Loucy (cell line): ENCODE measurements at regions not wholly inside any gene's neighbourhood (a gene's known extent, or its start where the extent isn't known, plus 50 kb on each side); places are given as distances from the start of the nearest gene placed in this dataset.
A peak's percentile ranks its signal among the peaks of the same experiment; 100 is the strongest.

ENCODE experiments used
- H2AFZ ChIP-seq: fragments of 200-600 bp; sonication (generic); 2 replicates; pipeline ENCODE4 v1.6.0; 2016; ENCODE audit warnings: antibody characterized with exemption, mild to moderate bottlenecking, low read length, moderate library complexity
- H3F3A ChIP-seq: fragments of 200-600 bp; 2 replicates; pipeline ENCODE4 v1.6.0; 2016; ENCODE audit warnings: antibody characterized with exemption, low read depth, mild to moderate bottlenecking
- H3K27me3 ChIP-seq: fragments of 200-600 bp; sonication (generic); 2 replicates; pipeline ENCODE4 v1.6.1; 2014; ENCODE audit warnings: low read length, mild to moderate bottlenecking; ENCODE audit not compliant: insufficient read depth, poor library complexity, severe bottlenecking
- H3K36me3 ChIP-seq: fragments of 200-600 bp; sonication (generic); 2 replicates; pipeline ENCODE4 v1.6.1; 2016; ENCODE audit warnings: low read length; ENCODE audit not compliant: insufficient read depth
- H3K4me1 ChIP-seq: fragments of 200-600 bp; sonication (generic); 2 replicates; pipeline ENCODE4 v1.5.1; 2014; ENCODE audit warnings: low read length, mild to moderate bottlenecking; ENCODE audit not compliant: insufficient read depth, poor library complexity, severe bottlenecking
- H3K4me2 ChIP-seq: fragments of 200-600 bp; sonication (generic); 2 replicates; pipeline ENCODE4 v1.6.0; 2014; ENCODE audit warnings: antibody characterized with exemption, low read length, low read depth, mild to moderate bottlenecking; ENCODE audit not compliant: poor library complexity, severe bottlenecking
- H3K4me3 ChIP-seq: fragments of 200-600 bp; sonication (generic); 2 replicates; pipeline ENCODE4 v1.5.1; 2014; ENCODE audit warnings: low read length, mild to moderate bottlenecking, mixed read lengths; ENCODE audit not compliant: poor library complexity, severe bottlenecking
- H3K79me2 ChIP-seq: fragments of 200-600 bp; sonication (generic); 2 replicates; pipeline ENCODE4 v1.6.1; 2014; ENCODE audit warnings: low read length; ENCODE audit not compliant: insufficient read depth
- H3K9ac ChIP-seq: fragments of 200-600 bp; sonication (generic); 2 replicates; pipeline ENCODE4 v1.6.0; 2014; ENCODE audit warnings: mild to moderate bottlenecking, low read depth, low read length, moderate library complexity; ENCODE audit not compliant: poor library complexity, severe bottlenecking
- H3K9me2 ChIP-seq: fragments of 200-600 bp; sonication (generic); replicated peaks from 2 replicates; pipeline ENCODE4 v1.6.1; 2016; ENCODE audit warnings: low read depth, low read length, mixed read lengths
- H3K9me3 ChIP-seq: fragments of 200-600 bp; sonication (generic); 2 replicates; pipeline ENCODE4 v1.6.1; 2014; ENCODE audit warnings: mild to moderate bottlenecking, antibody characterized with exemption, low read length, low read depth; ENCODE audit not compliant: insufficient read depth
- H4K20me1 ChIP-seq: fragments of 200-600 bp; sonication (generic); 2 replicates; pipeline ENCODE4 v1.6.0; 2014; ENCODE audit warnings: antibody characterized with exemption, low read length, mild to moderate bottlenecking; ENCODE audit not compliant: insufficient read depth, poor library complexity, severe bottlenecking
- CTCF ChIP-seq: fragments of 200-600 bp; sonication (generic); conservative IDR thresholded peaks from 2 replicates; pipeline ENCODE4 v1.5.1; 2014; ENCODE audit warnings: mild to moderate bottlenecking, antibody characterized with exemption, low read length
- EZH2phosphoT487 ChIP-seq: fragments of 200-600 bp; IDR thresholded peaks from 2 replicates; pipeline ENCODE4 v1.6.1; 2018; ENCODE audit warnings: antibody characterized with exemption, mild to moderate bottlenecking, moderate library complexity, borderline replicate concordance

- Histone ChIP-seq H3K4me3 (no peak overlapping the region), H3K9me2 (no peaks in the 10 kb centered on the region; the same call in 1 of the 2 replicates), H3F3A (no peaks in the 10 kb centered on the region), H3K27me3 (no peaks in the 10 kb centered on the region), H3K79me2 (no peaks in the 10 kb centered on the region), H3K4me1 (no peaks in the 10 kb centered on the region), H3K9me3 (no peaks in the 10 kb centered on the region), H4K20me1 (no peaks in the 10 kb centered on the region), H3K9ac (no peak overlapping the region), H2AFZ (no peak overlapping the region), H3K36me3 (no peaks in the 10 kb centered on the region), H3K4me2 (no peak overlapping the region)
- TF ChIP-seq EZH2phosphoT487 (no peak), CTCF (no peak)
Observed at GRCh38 chr2:117432746-117433145, 381.7 kb upstream of the DDX18 start.

- Histone ChIP-seq H3K27me3 (no peaks in the 10 kb centered on the region), H4K20me1 (no peaks in the 10 kb centered on the region), H3K4me3 (no peak overlapping the region), H3F3A (no peaks in the 10 kb centered on the region), H3K9me3 (no peaks in the 10 kb centered on the region), H3K36me3 (no peaks in the 10 kb centered on the region), H3K9ac (no peak overlapping the region), H3K4me1 (no peaks in the 10 kb centered on the region), H3K9me2 (no peaks in the 10 kb centered on the region; the same call in 1 of the 2 replicates), H3K79me2 (no peaks in the 10 kb centered on the region), H2AFZ (no peak overlapping the region), H3K4me2 (no peak overlapping the region)
- TF ChIP-seq EZH2phosphoT487 (no peak), CTCF (no peak)
Observed at GRCh38 chr2:117436697-117437096, 377.8 kb upstream of the DDX18 start.

- no peak overlapping the region for H3K4me3 ChIP-seq
- H3K36me3 ChIP-seq, result no peaks in the 10 kb centered on the region
- H3K9me2 ChIP-seq, result no peaks in the 10 kb centered on the region
- H3K79me2 ChIP-seq, result no peaks in the 10 kb centered on the region
- H3K9me3 ChIP-seq, result no peaks in the 10 kb centered on the region
- no peak overlapping the region for H3K9ac ChIP-seq
- H3K4me2 ChIP-seq, result no peak overlapping the region
- H4K20me1 ChIP-seq, result no peaks in the 10 kb centered on the region
- H3K4me1 ChIP-seq, result no peaks in the 10 kb centered on the region
- TF ChIP-seq EZH2phosphoT487 (no peak), CTCF (peak; percentile 97)
- H3K27me3 ChIP-seq, result no peaks in the 10 kb centered on the region
- 0 out of 2 replicates have a peak overlapping the region, but pooled peaks have one; percentile 17 for H2AFZ ChIP-seq
- no peaks in the 10 kb centered on the region for H3F3A ChIP-seq
Observed at GRCh38 chr2:117470311-117471095, 344.0 kb upstream of the DDX18 start.
